T47D (cell line): ENCODE measurements at regions not wholly inside any gene's neighbourhood (a gene's known extent, or its start where the extent isn't known, plus 50 kb on each side); places are given as distances from the start of the nearest gene placed in this dataset.

Experiments used
- DNase-seq, 2 experiments: peaks; one replicate each; pipeline versions ENCODE4 v3.0.0 to v3.0.0-alpha.2; 2011 to 2012; ENCODE audit warnings: low read depth in 1 of 2, low spot score in 1 of 2
- JUND ChIP-seq: IDR thresholded peaks from 2 replicates; pipeline ENCODE4 v1.6.1; 2012; ENCODE audit warnings: low read depth
- in situ Hi-C: cut with HindIII; loops from 2 replicates; pipeline ENCODE4 v1.10.0; 2016; ENCODE audit warnings: low sequenced_read_pairs, low pct_unique_long_range_greater_than_20kb

DNA sequence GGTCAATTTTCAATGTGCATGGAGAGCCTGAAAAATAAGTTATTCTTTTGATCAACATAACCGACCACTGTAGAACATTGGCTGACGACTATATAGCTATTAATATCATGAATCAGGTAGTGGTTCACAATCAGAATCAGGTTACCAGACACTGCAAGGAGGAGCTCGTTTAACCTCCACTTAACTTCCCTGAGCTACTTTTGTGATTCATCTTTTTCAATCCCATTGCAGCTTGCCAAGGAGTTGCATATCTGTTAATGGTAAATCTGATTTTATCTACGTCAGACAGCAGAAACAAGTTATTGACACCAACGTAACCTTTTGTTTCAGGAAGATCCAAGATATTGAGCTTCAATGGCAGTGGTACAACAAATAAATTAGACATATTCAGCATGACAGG is 2263.8 kb upstream of the ACO1 start:
- in situ Hi-C loops: no loop called here
- DNase-seq: peak in 1 of 2 experiments; percentile 2

GRCh38 chr9:30121611-30122010 is 2262.8 kb upstream of the ACO1 start:
- DNase-seq: no peak
- no peak for TF ChIP-seq JUND
- in situ Hi-C loops: no loop called here

More for the DNA sequence above, 2263.8 kb upstream of the ACO1 start:
- no peak for TF ChIP-seq JUND

- no peak for TF ChIP-seq JUND
- DNase-seq: no peak
- in situ Hi-C loops: no loop called here
Measured at GRCh38 chr9:30125881-30126280, 2258.6 kb upstream of the ACO1 start.

GRCh38 chr9:30127371-30127770 is 2257.1 kb upstream of the ACO1 start:
- TF ChIP-seq JUND: no peak
- in situ Hi-C loops: no loop called here
- no peak for DNase-seq

- in situ Hi-C loops: no loop called here
- TF ChIP-seq JUND: no peak
- no peak for DNase-seq
Measured at GRCh38 chr9:30140407-30140806, 2244.0 kb upstream of the ACO1 start.

- no peak for TF ChIP-seq JUND
- in situ Hi-C loops: no loop called here
Measured at GRCh38 chr9:30160570-30160969, 2223.9 kb upstream of the ACO1 start.

GRCh38 chr9:30172206-30172605 is 2212.2 kb upstream of the ACO1 start:
- in situ Hi-C loops: no loop called here
- DNase-seq: no peak
- TF ChIP-seq JUND: no peak

More at GRCh38 chr9:30160570-30160969, 2223.9 kb upstream of the ACO1 start:
- DNase-seq: no peak

DNA sequence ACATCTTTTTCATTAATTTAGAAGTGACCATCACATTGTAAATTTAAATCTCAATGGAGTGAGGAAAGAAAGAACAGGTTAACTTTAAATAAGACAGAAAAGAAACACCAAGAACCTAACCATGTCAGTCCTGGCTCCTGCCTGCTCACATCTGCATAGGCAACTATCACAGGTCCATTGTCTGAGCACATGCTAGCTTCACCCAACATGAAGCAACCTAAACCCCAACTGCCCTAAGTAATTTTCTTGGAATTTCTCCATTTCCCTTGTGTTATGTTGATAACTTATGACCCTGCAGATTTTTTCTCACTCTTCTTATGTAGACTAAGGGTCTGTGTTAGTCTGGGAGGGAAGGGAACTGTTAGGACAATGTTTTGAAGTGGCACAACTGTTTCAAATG is 2205.8 kb upstream of the ACO1 start:
- in situ Hi-C loops: no loop called here
- no peak for TF ChIP-seq JUND

DNA sequence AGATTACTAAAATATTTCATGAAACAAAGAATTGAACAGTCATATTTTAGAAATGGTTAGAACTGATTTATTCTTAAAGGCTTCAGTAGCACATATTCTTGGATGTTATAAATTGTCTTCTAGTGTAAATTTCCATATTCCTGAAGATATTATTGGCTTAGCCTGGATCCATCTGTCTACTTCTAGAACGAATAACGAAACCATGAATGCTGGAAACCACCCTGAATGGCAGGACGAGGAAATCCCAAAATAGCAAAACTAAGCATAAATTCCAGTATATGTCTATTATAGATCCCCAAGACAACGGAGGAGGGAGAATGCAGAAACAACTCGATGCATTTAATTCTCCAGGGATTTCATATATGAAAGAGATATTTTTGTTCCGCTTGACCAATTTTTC is 2191.0 kb upstream of the ACO1 start:
- in situ Hi-C loops: no loop called here
- DNase-seq: no peak
- no peak for TF ChIP-seq JUND

More for the DNA sequence above, 2205.8 kb upstream of the ACO1 start:
- no peak for DNase-seq

- in situ Hi-C loops: no loop called here
- DNase-seq: no peak
- TF ChIP-seq JUND: no peak
Measured at GRCh38 chr9:30196941-30197340, 2187.5 kb upstream of the ACO1 start.

DNA sequence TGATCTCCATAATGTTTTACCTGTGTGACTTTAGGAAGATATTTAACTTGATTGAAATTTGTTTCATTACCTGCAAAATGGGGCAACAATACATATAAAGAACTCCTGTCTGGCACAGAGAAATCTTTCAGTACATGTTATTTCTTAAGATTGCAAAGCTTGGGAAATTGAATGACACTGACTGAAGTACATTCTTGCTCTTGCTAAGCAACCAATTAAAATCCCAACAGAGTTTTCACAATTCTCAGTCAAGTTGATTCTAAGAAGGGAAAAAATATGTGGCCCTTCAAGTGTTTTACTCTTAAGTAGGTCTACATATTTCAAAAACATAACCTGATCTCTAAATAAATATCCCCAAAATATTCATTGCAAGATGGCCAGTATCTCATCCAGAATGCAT is 2187.0 kb upstream of the ACO1 start:
- in situ Hi-C loops: no loop called here
- TF ChIP-seq JUND: no peak
- no peak for DNase-seq

DNA sequence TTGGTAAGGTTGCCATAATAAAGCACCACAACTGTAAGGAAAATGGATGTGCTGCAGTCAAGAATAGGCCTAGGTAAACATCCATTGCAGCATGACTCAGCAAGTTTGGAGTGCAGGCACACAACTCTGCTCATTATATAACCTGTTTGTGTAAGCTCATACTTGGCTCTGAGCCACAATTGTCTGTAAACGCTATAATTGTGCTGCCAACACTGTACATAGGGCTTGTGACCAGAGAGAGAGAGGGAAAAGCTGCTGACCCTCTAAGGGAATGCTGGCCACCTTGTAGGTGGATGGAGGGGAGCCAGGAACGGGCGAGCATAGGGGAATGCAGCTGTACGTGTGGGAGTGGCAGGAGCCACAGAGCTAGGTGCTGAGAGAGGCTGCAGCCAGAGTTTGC is 2186.5 kb upstream of the ACO1 start:
- TF ChIP-seq JUND: no peak
- in situ Hi-C loops: no loop called here
- peak in 1 of 2 experiments; percentile 44 for DNase-seq

GRCh38 chr9:30198463-30199309 is 2185.8 kb upstream of the ACO1 start:
- in situ Hi-C loops: no loop called here
- no peak for DNase-seq
- no peak for TF ChIP-seq JUND

DNA sequence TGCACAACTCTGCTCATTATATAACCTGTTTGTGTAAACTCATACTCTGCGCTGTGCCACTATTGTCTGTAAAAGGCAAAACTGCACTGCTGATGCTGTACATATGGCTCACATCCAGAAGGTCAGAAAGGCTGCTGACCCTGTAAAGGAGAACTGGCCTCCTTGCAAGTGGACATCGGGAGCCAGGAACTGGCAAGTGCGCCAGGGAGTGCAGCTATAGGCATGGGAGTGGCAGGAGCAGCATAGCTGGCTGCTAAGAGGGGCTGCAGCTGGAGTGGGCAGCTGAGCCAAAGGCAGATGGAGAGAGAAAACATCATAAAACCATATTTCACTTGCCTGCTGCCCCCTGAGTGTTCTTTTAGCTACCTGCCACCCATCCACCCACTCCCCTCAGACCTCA is 2183.4 kb upstream of the ACO1 start:
- in situ Hi-C loops: no loop called here
- DNase-seq: no peak
- TF ChIP-seq JUND: no peak
